H9 (cell line): ENCODE measurements at regions not wholly inside any gene's neighbourhood (a gene's known extent, or its start where the extent isn't known, plus 50 kb on each side); places are given as distances from the start of the nearest gene placed in this dataset.

ENCODE experiments used
- DNase-seq: peaks from one replicate; pipeline ENCODE4 v3.0.0-alpha.2; 2017
- H2AFZ ChIP-seq: one replicate; pipeline ENCODE4 v1.6.1; 2013; ENCODE audit warnings: mild to moderate bottlenecking, low read length, control low read depth, moderate library complexity
- H2AK5ac ChIP-seq: 2 replicates; pipeline ENCODE4 v1.6.1; 2013; ENCODE audit warnings: low read length, control low read depth, mixed read lengths; ENCODE audit not compliant: insufficient read length
- H2BK120ac ChIP-seq: one replicate; pipeline ENCODE4 v1.6.1; 2013; ENCODE audit warnings: low read depth, mild to moderate bottlenecking, low read length, control low read depth, inconsistent platforms; ENCODE audit not compliant: poor library complexity, severe bottlenecking
- H2BK12ac ChIP-seq: 2 replicates; pipeline ENCODE4 v1.6.1; 2013; ENCODE audit warnings: low read length, control low read depth, mixed read lengths, low read depth; ENCODE audit not compliant: insufficient read length
- H2BK15ac ChIP-seq: 2 replicates; pipeline ENCODE4 v1.6.1; 2013; ENCODE audit warnings: low read depth, low read length, control low read depth
- H2BK20ac ChIP-seq: one replicate; pipeline ENCODE4 v1.6.1; 2013; ENCODE audit warnings: low read depth, mild to moderate bottlenecking, low read length, control low read depth, inconsistent platforms; ENCODE audit not compliant: poor library complexity, severe bottlenecking
- H2BK5ac ChIP-seq: 2 replicates; pipeline ENCODE4 v1.6.1; 2013; ENCODE audit warnings: low read length, control low read depth, mixed read lengths; ENCODE audit not compliant: insufficient read length
- H3K14ac ChIP-seq: 2 replicates; pipeline ENCODE4 v1.6.1; 2013; ENCODE audit warnings: low read length, control low read depth; ENCODE audit not compliant: insufficient read depth
- H3K18ac ChIP-seq: 2 replicates; pipeline ENCODE4 v1.6.1; 2013; ENCODE audit warnings: low read depth, mild to moderate bottlenecking, mixed read lengths, low read length, control low read depth; ENCODE audit not compliant: insufficient read length
- H3K23ac ChIP-seq: 2 replicates; pipeline ENCODE4 v1.6.1; 2013; ENCODE audit warnings: low read length, control low read depth, mixed read lengths, low read depth; ENCODE audit not compliant: insufficient read length
- H3K23me2 ChIP-seq: 2 replicates; pipeline ENCODE4 v1.6.1; 2013; ENCODE audit warnings: low read depth, mild to moderate bottlenecking, mixed read lengths, low read length, control low read depth; ENCODE audit not compliant: insufficient read length, poor library complexity, severe bottlenecking
- H3K27ac ChIP-seq: 2 replicates; pipeline ENCODE4 v1.5.1; 2013; ENCODE audit warnings: low read length, control low read depth, mixed read lengths, low read depth; ENCODE audit not compliant: insufficient read length
- H3K27me3 ChIP-seq: 2 replicates; pipeline ENCODE4 v1.6.1; 2013; ENCODE audit warnings: low read length, control low read depth, inconsistent platforms; ENCODE audit not compliant: insufficient read depth
- H3K4ac ChIP-seq: 2 replicates; pipeline ENCODE4 v1.6.1; 2013; ENCODE audit warnings: low read depth, mild to moderate bottlenecking, control low read depth, inconsistent platforms, low read length, moderate library complexity
- H3K4me1 ChIP-seq: 2 replicates; pipeline ENCODE4 v1.6.1; 2013; ENCODE audit warnings: low read length, control low read depth, inconsistent platforms; ENCODE audit not compliant: insufficient read depth
- H3K4me2 ChIP-seq: 2 replicates; pipeline ENCODE4 v1.6.1; 2013; ENCODE audit warnings: low read length, control low read depth, mixed read lengths; ENCODE audit not compliant: insufficient read length, insufficient read depth
- H3K56ac ChIP-seq: 2 replicates; pipeline ENCODE4 v1.6.1; 2013; ENCODE audit warnings: low read depth, mild to moderate bottlenecking, mixed read lengths, low read length, control low read depth; ENCODE audit not compliant: insufficient read length
- H3K79me1 ChIP-seq: 2 replicates; pipeline ENCODE4 v1.6.1; 2013; ENCODE audit warnings: low read depth, mild to moderate bottlenecking, moderate library complexity, low read length, control low read depth, inconsistent platforms; ENCODE audit not compliant: insufficient read depth, poor library complexity, severe bottlenecking
- H3K79me2 ChIP-seq: 2 replicates; pipeline ENCODE4 v1.6.1; 2013; ENCODE audit warnings: low read length, control low read depth, inconsistent platforms; ENCODE audit not compliant: insufficient read depth
- H3K9ac ChIP-seq: 2 replicates; pipeline ENCODE4 v1.6.1; 2013; ENCODE audit warnings: low read length, control low read depth, mixed read lengths; ENCODE audit not compliant: insufficient read length; ENCODE audit errors: extremely low read depth
- H3K9me3 ChIP-seq: one replicate; pipeline ENCODE4 v1.6.1; 2013; ENCODE audit warnings: low read depth, low read length, inconsistent platforms; ENCODE audit not compliant: control insufficient read depth
- H3T11ph ChIP-seq: one replicate; pipeline ENCODE4 v1.6.1; 2013; ENCODE audit warnings: mild to moderate bottlenecking, low read length, control low read depth, inconsistent platforms
- H4K20me1 ChIP-seq: one replicate; pipeline ENCODE4 v1.6.1; 2013; ENCODE audit not compliant: control insufficient read depth, insufficient read length, insufficient read depth
- H4K5ac ChIP-seq: 2 replicates; pipeline ENCODE4 v1.6.1; 2013; ENCODE audit warnings: low read depth, mild to moderate bottlenecking, mixed read lengths, low read length, control low read depth; ENCODE audit not compliant: insufficient read length
- H4K8ac ChIP-seq: replicated peaks from 2 replicates; pipeline ENCODE4 v1.6.1; 2013; ENCODE audit warnings: low read length, control low read depth, mixed read lengths, low read depth; ENCODE audit not compliant: insufficient read length
- H4K91ac ChIP-seq: 2 replicates; pipeline ENCODE4 v1.6.1; 2013; ENCODE audit warnings: low read depth, mild to moderate bottlenecking, moderate library complexity, mixed read lengths, low read length, control low read depth; ENCODE audit not compliant: insufficient read length
- H3K27ac Mint-ChIP-seq, 3 experiments: 2 replicates in 2 of 3; 3 replicates in 1 of 3; pipeline ENCODE4 v1.8.0; 2020 to 2021; ENCODE audit warnings: mixed read lengths in 3 of 3, mild to moderate bottlenecking in 1 of 3, moderate library complexity in 1 of 3
- H3K27me3 Mint-ChIP-seq: 2 replicates; pipeline ENCODE4 v1.8.0; 2021; ENCODE audit warnings: low read depth, mild to moderate bottlenecking, moderate library complexity, mixed read lengths
- H3K36me3 Mint-ChIP-seq, 3 experiments: 2 replicates in 2 of 3; 3 replicates in 1 of 3; pipeline ENCODE4 v1.8.0; 2020 to 2021; ENCODE audit warnings: low read depth in 3 of 3, mixed read lengths in 3 of 3; ENCODE audit not compliant: insufficient read depth in 1 of 3
- H3K4me1 Mint-ChIP-seq, 2 experiments: 2 replicates each; pipeline ENCODE4 v1.8.0; 2020; ENCODE audit warnings: mixed read lengths in 2 of 2
- H3K4me3 Mint-ChIP-seq, 2 experiments: 2 replicates in 1 of 2; 3 replicates in 1 of 2; pipeline ENCODE4 v1.8.0; 2020 to 2021; ENCODE audit warnings: mild to moderate bottlenecking in 2 of 2, mixed read lengths in 2 of 2, moderate library complexity in 1 of 2
- H3K9me3 Mint-ChIP-seq, 2 experiments: 2 replicates in 1 of 2; 3 replicates in 1 of 2; pipeline ENCODE4 v1.8.0; 2020; ENCODE audit warnings: mild to moderate bottlenecking in 2 of 2, mixed read lengths in 2 of 2, moderate library complexity in 1 of 2
- CTCF ChIP-seq: fragments of 200-600 bp; sonication (generic); conservative IDR thresholded peaks from 3 replicates; pipeline ENCODE4 v1.8.0; 2021; ENCODE audit warnings: antibody characterized with exemption, mild to moderate bottlenecking
- WGBS: extraction: QIAGEN DNeasy Blood & Tissue Kit; methylation state at CpG from one replicate; pipeline ENCODE4 v1.1.7; 2013; ENCODE audit warnings: missing lambda C conversion rate, low lambda C conversion rate, mixed read lengths; ENCODE audit not compliant: insufficient read length; ENCODE audit errors: extremely low coverage; 5-methylcytosine and 5-hydroxymethylcytosine counted together

- H3K4ac ChIP-seq, result no peak overlapping the region
- Mint-ChIP-seq H3K9me3 (no peaks in the 10 kb centered on the region; a peak in 1 of 5 replicates), H3K4me3 (no peak overlapping the region), H3K4me1 (no peaks in the 10 kb centered on the region), H3K36me3 (no peaks in the 10 kb centered on the region), H3K27me3 (no peaks in the 10 kb centered on the region), H3K27ac (no peak overlapping the region)
- H3K14ac ChIP-seq, result no peak overlapping the region
- no peaks in the 10 kb centered on the region for H3K4me1 ChIP-seq
- H3K9ac ChIP-seq, result no peak overlapping the region
- no peak overlapping the region for H4K5ac ChIP-seq
- no peak overlapping the region for H2BK15ac ChIP-seq
- H3K9me3 ChIP-seq, result no peaks in the 10 kb centered on the region
- no peak overlapping the region for H3K56ac ChIP-seq
- H2AFZ ChIP-seq, result no peak overlapping the region
- H3K79me1 ChIP-seq, result no peaks in the 10 kb centered on the region
- H4K91ac ChIP-seq, result no peak overlapping the region
- no peak overlapping the region for H3K4me2 ChIP-seq
- H4K20me1 ChIP-seq, result no peaks in the 10 kb centered on the region
- H4K8ac ChIP-seq, result no peak overlapping the region
- H2BK20ac ChIP-seq, result no peak overlapping the region
- no peak overlapping the region for H3K27ac ChIP-seq
- H3K23me2 ChIP-seq, result no peaks in the 10 kb centered on the region
- H2BK120ac ChIP-seq, result no peak overlapping the region
- no peak for DNase-seq
- H2AK5ac ChIP-seq, result no peak overlapping the region
- no CpG with 5 or more reads among the region's 4 CpGs for WGBS
- H3K27me3 ChIP-seq, result no peaks in the 10 kb centered on the region
- H2BK5ac ChIP-seq, result no peak overlapping the region
- H2BK12ac ChIP-seq, result no peak overlapping the region
- no peak overlapping the region for H3T11ph ChIP-seq
- no peak overlapping the region for H3K18ac ChIP-seq
- TF ChIP-seq CTCF, result no peak
- H3K23ac ChIP-seq, result no peak overlapping the region
- no peaks in the 10 kb centered on the region for H3K79me2 ChIP-seq
Observed at GRCh38 chr12:38589306-38589632, 272.7 kb downstream of the ALG10B start.
